H1 (cell line): ENCODE measurements at regions not wholly inside any gene's neighbourhood (a gene's known extent, or its start where the extent isn't known, plus 50 kb on each side); places are given as distances from the start of the nearest gene placed in this dataset.

Source experiments
- CTCF ChIA-PET: fragments of 300-600 bp; sonication (Branson Sonifier 250); formaldehyde crosslinking; loops from one replicate; lab custom pipeline; 2021; ENCODE audit not compliant: partially characterized antibody; lab: Charles Lee
- POLR2A ChIA-PET: fragments of 300-600 bp; sonication (Branson Sonifier 250); formaldehyde crosslinking; loops from one replicate; lab custom pipeline; 2021; ENCODE audit warnings: inconsistent platforms; ENCODE audit not compliant: partially characterized antibody; lab: Charles Lee
- DNase-seq, 2 experiments: peaks; one replicate each; pipeline versions ENCODE4 v3.0.0 to v3.0.0-alpha.2; 2010 to 2022; ENCODE audit warnings: low spot score in 2 of 2, low read depth in 1 of 2, mixed read lengths in 1 of 2
- FAIRE-seq: peaks from 2 replicates; lab custom pipeline; 2011; peaks lifted over from hg19 to GRCh38; lab: Jason Lieb, UNC
- H2AFZ ChIP-seq: 2 replicates; pipeline ENCODE4 v1.8.1; 2012; ENCODE audit warnings: low read length, inconsistent platforms
- H2AK5ac ChIP-seq: 2 replicates; pipeline ENCODE4 v1.6.1; 2013; ENCODE audit warnings: low read depth, low read length
- H2BK120ac ChIP-seq: replicated peaks from 2 replicates; pipeline ENCODE3; 2013; ENCODE audit warnings: low read depth, low read length, inconsistent platforms
- H2BK12ac ChIP-seq: 2 replicates; pipeline ENCODE4 v1.6.1; 2013; ENCODE audit warnings: low read depth, low read length
- H2BK15ac ChIP-seq: 2 replicates; pipeline ENCODE4 v1.6.1; 2013; ENCODE audit warnings: low read length
- H2BK20ac ChIP-seq: 2 replicates; pipeline ENCODE4 v1.6.1; 2013; ENCODE audit warnings: low read length
- H2BK5ac ChIP-seq: 2 replicates; pipeline ENCODE4 v1.6.1; 2013; ENCODE audit warnings: low read depth, low read length
- H3K14ac ChIP-seq: 2 replicates; pipeline ENCODE4 v1.6.1; 2013; ENCODE audit warnings: inconsistent platforms; ENCODE audit not compliant: insufficient read length
- H3K18ac ChIP-seq: 2 replicates; pipeline ENCODE4 v1.6.1; 2013; ENCODE audit warnings: low read length; ENCODE audit errors: extremely low read depth
- H3K23ac ChIP-seq: 2 replicates; pipeline ENCODE4 v1.6.1; 2013; ENCODE audit warnings: inconsistent platforms; ENCODE audit not compliant: insufficient read length
- H3K23me2 ChIP-seq: 2 replicates; pipeline ENCODE4 v1.6.1; 2013; ENCODE audit warnings: low read depth, low read length
- H3K27ac ChIP-seq: 2 replicates; pipeline ENCODE4 v1.6.1; 2011; ENCODE audit warnings: low read depth, low read length, inconsistent platforms
- H3K27me3 ChIP-seq, 4 experiments: replicated peaks in 1 of 4; 1 replicate in 1 of 4; 2 replicates in 3 of 4; pipeline versions ENCODE4 v1.6.1 to v1.8.1; 2011 to 2013; ENCODE audit warnings: low read length in 3 of 4, mild to moderate bottlenecking in 3 of 4, inconsistent platforms in 2 of 4, mixed read lengths in 2 of 4, moderate library complexity in 1 of 4; ENCODE audit not compliant: control insufficient read depth in 3 of 4, insufficient read depth in 3 of 4; ENCODE audit errors: extremely low read depth in 1 of 4
- H3K36me3 ChIP-seq, 4 experiments: 2 replicates each; pipeline versions ENCODE4 v1.6.1 to v1.8.1; 2011 to 2013; ENCODE audit warnings: mild to moderate bottlenecking in 4 of 4, low read length in 3 of 4, moderate library complexity in 2 of 4, control low read depth in 1 of 4, inconsistent platforms in 1 of 4; ENCODE audit not compliant: insufficient read depth in 4 of 4, control insufficient read depth in 2 of 4
- H3K4ac ChIP-seq: replicated peaks from 2 replicates; pipeline ENCODE3; 2013; ENCODE audit warnings: low read length, low read depth, mixed read lengths, inconsistent platforms; ENCODE audit not compliant: insufficient read length
- H3K4me1 ChIP-seq, 4 experiments: replicated peaks in 1 of 4; 1 replicate in 1 of 4; 2 replicates in 3 of 4; pipeline versions ENCODE4 v1.6.1 to v1.8.1; 2011 to 2013; ENCODE audit warnings: low read length in 3 of 4, inconsistent platforms in 2 of 4, mixed read lengths in 1 of 4; ENCODE audit not compliant: insufficient read depth in 4 of 4, control insufficient read depth in 3 of 4
- H3K4me2 ChIP-seq, 2 experiments: 2 replicates each; pipeline versions ENCODE4 v1.6.1 to v1.8.1; 2011 to 2013; ENCODE audit warnings: low read depth in 2 of 2, low read length in 2 of 2, control low read depth in 1 of 2, inconsistent platforms in 1 of 2, mild to moderate bottlenecking in 1 of 2; ENCODE audit not compliant: insufficient read depth in 1 of 2
- H3K4me3 ChIP-seq, 4 experiments: fragments of 200-600, 300-600 bp in 1 of 4; sonication (generic), shearing (Covaris generic), sonication (Bioruptor Twin) in 1 of 4; 2 replicates each; pipeline versions ENCODE4 v1.5.1 to v1.8.1; 2011 to 2016; ENCODE audit warnings: low read length in 4 of 4, low read depth in 3 of 4, control low read depth in 2 of 4, inconsistent platforms in 2 of 4, mild to moderate bottlenecking in 2 of 4, mixed read lengths in 1 of 4, moderate library complexity in 1 of 4; ENCODE audit not compliant: insufficient read depth in 2 of 4; ENCODE audit errors: extremely low read depth in 1 of 4
- H3K56ac ChIP-seq: replicated peaks from 2 replicates; pipeline ENCODE3; 2013; ENCODE audit warnings: low read depth, mild to moderate bottlenecking, mixed read lengths, low read length, inconsistent platforms; ENCODE audit not compliant: insufficient read length
- H3K79me1 ChIP-seq: 2 replicates; pipeline ENCODE4 v1.6.1; 2013; ENCODE audit warnings: low read depth, low read length, control low read depth
- H3K79me2 ChIP-seq, 2 experiments: 2 replicates each; pipeline versions ENCODE4 v1.6.1 to v1.8.1; 2012 to 2013; ENCODE audit warnings: low read length in 2 of 2, mild to moderate bottlenecking in 2 of 2, inconsistent platforms in 1 of 2; ENCODE audit not compliant: insufficient read depth in 2 of 2, control insufficient read depth in 1 of 2
- H3K9ac ChIP-seq, 4 experiments: replicated peaks in 1 of 4; 1 replicate in 1 of 4; 2 replicates in 3 of 4; pipeline versions ENCODE4 v1.6.1 to v1.8.1; 2011 to 2013; ENCODE audit warnings: low read depth in 3 of 4, low read length in 3 of 4, control low read depth in 2 of 4, mild to moderate bottlenecking in 2 of 4, moderate library complexity in 2 of 4, inconsistent platforms in 1 of 4; ENCODE audit errors: extremely low read depth in 1 of 4
- H3K9me3 ChIP-seq, 2 experiments: 2 replicates each; pipeline versions ENCODE4 v1.6.1 to v1.8.1; 2012 to 2013; ENCODE audit warnings: mild to moderate bottlenecking in 2 of 2, moderate library complexity in 2 of 2, control low read depth in 1 of 2, inconsistent platforms in 1 of 2, low read depth in 1 of 2, low read length in 1 of 2, mixed read lengths in 1 of 2; ENCODE audit not compliant: insufficient read depth in 2 of 2
- H4K20me1 ChIP-seq, 2 experiments: replicated peaks in 1 of 2; 2 replicates each; pipeline versions ENCODE3 to v1.8.1; 2011 to 2013; ENCODE audit warnings: inconsistent platforms in 2 of 2, low read length in 2 of 2, mild to moderate bottlenecking in 1 of 2; ENCODE audit not compliant: insufficient read depth in 2 of 2, control insufficient read depth in 1 of 2
- H4K5ac ChIP-seq: 2 replicates; pipeline ENCODE4 v1.6.1; 2013; ENCODE audit warnings: low read length, low read depth, mixed read lengths, inconsistent platforms; ENCODE audit not compliant: insufficient read length
- H4K8ac ChIP-seq: 2 replicates; pipeline ENCODE4 v1.8.0; 2013; ENCODE audit warnings: mild to moderate bottlenecking, moderate library complexity, low read length, inconsistent platforms; ENCODE audit not compliant: insufficient read depth; ENCODE audit errors: extremely low read depth
- H4K91ac ChIP-seq: replicated peaks from 2 replicates; pipeline ENCODE3; 2013; ENCODE audit warnings: low read length, mixed read lengths, inconsistent platforms; ENCODE audit not compliant: insufficient read length
- CHD1 ChIP-seq: IDR thresholded peaks from 2 replicates; pipeline ENCODE4 v1.6.1; 2012; ENCODE audit warnings: low read depth, low read length, improper control_type of control experiment
- EP300 ChIP-seq, 2 experiments: IDR thresholded peaks; 1 replicate in 1 of 2; 2 replicates in 1 of 2; pipeline ENCODE4 v1.6.1; 2011 to 2012; ENCODE audit warnings: low read depth in 2 of 2, low read length in 2 of 2, mild to moderate bottlenecking in 2 of 2, borderline replicate concordance in 1 of 2, inconsistent platforms in 1 of 2, moderate library complexity in 1 of 2
- JUN ChIP-seq: IDR thresholded peaks from 2 replicates; pipeline ENCODE4 v1.6.1; 2011; ENCODE audit warnings: low read depth, mild to moderate bottlenecking, improper control_type of control experiment, low read length
- KDM1A ChIP-seq: fragments of 200-600, 300-600 bp; sonication (generic); IDR thresholded peaks from 2 replicates; pipeline ENCODE4 v1.7.1; 2016; ENCODE audit warnings: mild to moderate bottlenecking, low read length, borderline replicate concordance
- MAFK ChIP-seq: IDR thresholded peaks from 2 replicates; pipeline ENCODE4 v1.6.1; 2012; ENCODE audit warnings: low read depth, mild to moderate bottlenecking, improper control_type of control experiment, low read length
- MAX ChIP-seq: IDR thresholded peaks from 2 replicates; pipeline ENCODE4 v1.6.1; 2012; ENCODE audit warnings: inconsistent platforms
- NRF1 ChIP-seq: IDR thresholded peaks from 2 replicates; pipeline ENCODE4 v1.6.1; 2011; ENCODE audit warnings: mild to moderate bottlenecking, low read depth, low read length, improper control_type of control experiment
- PHF8 ChIP-seq: fragments of 200-600 bp; sonication (generic); conservative IDR thresholded peaks from 2 replicates; pipeline ENCODE4 v1.7.1; 2012; ENCODE audit warnings: low read depth, mild to moderate bottlenecking, inconsistent platforms, low read length, moderate library complexity
- POU5F1 ChIP-seq: IDR thresholded peaks from 2 replicates; pipeline ENCODE4 v1.6.1; 2011; ENCODE audit warnings: low read depth, mild to moderate bottlenecking, low read length, moderate library complexity
- RFX5 ChIP-seq: IDR thresholded peaks from 2 replicates; pipeline ENCODE4 v1.6.1; 2011; ENCODE audit warnings: low read depth, low read length, improper control_type of control experiment, borderline replicate concordance
- SRF ChIP-seq: IDR thresholded peaks from 2 replicates; pipeline ENCODE4 v1.6.1; 2011; ENCODE audit warnings: mild to moderate bottlenecking, low read depth, low read length, moderate library complexity
- TEAD4 ChIP-seq: IDR thresholded peaks from 2 replicates; pipeline ENCODE4 v1.6.1; 2012; ENCODE audit warnings: low read depth, low read length, inconsistent platforms, mixed read lengths
- WGBS, 2 experiments: shearing (Covaris generic) in 1 of 2; methylation state at CpG; one replicate each; pipeline versions ENCODE4 v1.1.6 to v1.1.7; 2013 to 2015; ENCODE audit warnings: low lambda C conversion rate in 2 of 2, mixed read lengths in 2 of 2, inconsistent platforms in 1 of 2, low coverage in 1 of 2, missing lambda C conversion rate in 1 of 2; ENCODE audit not compliant: insufficient replicate concordance in 2 of 2, insufficient coverage in 1 of 2, insufficient read length in 1 of 2; ENCODE audit errors: extremely low coverage in 1 of 2, missing lambda C conversion rate in 1 of 2; 5-methylcytosine and 5-hydroxymethylcytosine counted together

DNA sequence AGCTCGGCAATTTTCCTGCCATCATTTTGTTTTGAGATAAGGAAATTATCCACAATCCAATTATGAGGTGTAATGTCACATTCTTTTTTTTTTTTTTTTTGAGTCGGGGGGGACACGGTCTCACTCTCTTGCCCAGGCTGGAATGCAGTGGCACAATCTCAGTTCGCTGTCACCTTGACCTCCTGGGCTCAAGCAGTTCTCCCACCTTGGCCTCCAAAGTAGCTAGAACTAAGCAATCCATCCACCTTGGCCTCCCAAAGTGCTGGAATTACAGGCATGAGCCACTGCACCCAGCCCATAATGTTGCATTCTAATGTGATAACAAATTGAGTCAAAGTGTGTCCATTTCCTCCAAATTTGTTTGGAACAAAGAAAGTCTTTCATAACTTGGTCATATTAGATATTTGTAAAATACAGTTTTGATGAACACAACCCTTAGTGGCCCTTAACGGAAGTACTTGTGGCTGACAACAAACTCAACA is 144.1 kb upstream of the AFDN start:
- Histone ChIP-seq H3K27me3 (peaks cover 0 to 16% (median 6%) of the 10 kb centered on the region in 4 experiments; a peak in 4 of 7 replicates), H3K23ac (no peak overlapping the region), H3K4me1 (peaks cover 0 to 14% (median 6%) of the 10 kb centered on the region in 4 experiments; a peak in 5 of 7 replicates), H3K79me2 (no peaks in the 10 kb centered on the region), H3K23me2 (peaks cover 16% of the 10 kb centered on the region), H3K4me2 (no peak overlapping the region), H3K4me3 (no peak overlapping the region), H3K4ac (no peak overlapping the region), H4K8ac (no peak overlapping the region), H2BK20ac (no peak overlapping the region), H3K27ac (no peak overlapping the region), H2AK5ac (no peak overlapping the region), H4K20me1 (peaks cover 0 to 1% of the 10 kb centered on the region in 2 experiments), H2BK12ac (no peak overlapping the region), H2AFZ (no peak overlapping the region), H2BK15ac (no peak overlapping the region), H3K9ac (no peak overlapping the region), H2BK120ac (no peak overlapping the region), H3K79me1 (no peaks in the 10 kb centered on the region; the same call in 1 of the 2 replicates), H4K91ac (no peak overlapping the region), H3K36me3 (no peaks in the 10 kb centered on the region), H3K14ac (no peak overlapping the region), H3K9me3 (no peaks in the 10 kb centered on the region; a peak in 1 of 4 replicates), H4K5ac (no peak overlapping the region), H2BK5ac (0 out of 2 replicates have a peak overlapping the region, but pooled peaks have one; percentile 28), H3K56ac (no peak overlapping the region), H3K18ac (no peak overlapping the region)
- ChIA-PET POLR2A (no interaction called here), CTCF (interaction anchor here (1.2 kb wide), 1 partner anchor 35 kb away, joined by 4 read pairs; no protein-coding TSS in a partner anchor)
- TF ChIP-seq JUN = no peak
- TF ChIP-seq KDM1A = no peak
- TF ChIP-seq TEAD4 = no peak
- TF ChIP-seq POU5F1 = no peak
- TF ChIP-seq CHD1 = no peak
- TF ChIP-seq EP300 (IDR thresholded peaks at IDR 0.05; ENCODE audit: borderline replicate concordance in 1 of 2, low read depth in 2 of 2, low read length in 2 of 2) = no peak
- TF ChIP-seq MAX = no peak
- TF ChIP-seq MAFK = no peak
- no peak for TF ChIP-seq SRF
- no peak for TF ChIP-seq RFX5
- TF ChIP-seq PHF8 = no peak
- no peak for TF ChIP-seq NRF1
- FAIRE-seq = no peak
- DNase-seq = no peak
- WGBS, 2 experiments = 91% methylated on average over 5 of the region's 5 CpGs; no CpG with 5 or more reads in 1 of the 2 experiments
